ENCODE measurements at regions not wholly inside any gene's neighbourhood (a gene's known extent, or its start where the extent isn't known, plus 50 kb on each side); places are given as distances from the start of the nearest gene placed in this dataset.
A peak's percentile ranks its signal among the peaks of the same experiment; 100 is the strongest.
"Not testable (repeated sequence)": the region's sequence is repeated elsewhere in the genome, so short reads cannot be mapped to it uniquely, and the experiment has no call there.

DNA sequence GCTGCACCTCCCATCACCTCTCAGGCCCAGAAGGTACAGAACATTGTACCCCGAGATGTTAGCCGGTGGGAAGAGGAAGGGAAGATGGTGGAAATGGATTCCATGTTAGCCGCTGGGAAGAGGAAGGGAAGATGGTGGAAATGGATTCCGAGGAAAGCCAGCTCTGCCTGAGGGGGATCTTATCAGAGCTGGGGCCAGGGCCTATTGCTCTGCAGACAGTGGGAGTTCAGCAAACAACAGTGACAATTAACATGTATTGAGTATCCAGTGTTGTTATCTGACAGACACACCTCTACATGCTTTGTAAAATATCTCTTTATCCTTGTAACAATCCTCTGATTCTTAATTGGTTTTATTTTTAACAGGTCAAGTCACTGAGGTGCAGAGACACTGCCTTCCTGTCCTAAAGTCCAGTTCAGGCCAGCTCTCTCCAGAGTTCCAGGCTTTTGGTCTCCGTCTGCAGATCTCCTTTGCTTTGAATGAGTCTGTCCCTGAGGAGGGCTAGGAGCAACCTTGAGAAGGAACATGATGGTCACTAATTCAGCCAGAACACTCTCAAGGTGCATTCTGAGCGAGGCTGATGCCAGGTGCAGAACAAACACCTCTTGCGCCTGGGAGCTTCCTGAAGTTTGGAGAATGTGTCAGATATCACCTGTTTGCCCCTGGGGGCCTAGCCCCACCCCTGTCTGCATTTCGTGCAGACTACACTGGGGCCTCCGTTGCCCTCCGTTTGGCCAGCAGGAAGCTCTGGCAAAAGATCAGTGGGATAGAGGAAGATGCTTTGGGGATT, 82.4 kb upstream of the PODXL start:
- H3K27ac ChIP-seq, result peak overlapping the region; percentile 66
- ChIA-PET POLR2A (ENCODE audit: unreplicated experiment) (interaction anchor here (0.7 kb wide), 1 partner anchor 14 kb away, joined by 3 read pairs; no protein-coding TSS in a partner anchor), CTCF (no interaction called here)
- peak overlapping the region; percentile 9; the same call in 1 of the 2 replicates for H3K4me3 ChIP-seq
- intact Hi-C loops (cut with micrococcal nuclease; ENCODE audit: unreplicated experiment), result no loop called here
- peaks cover 34% of the 10 kb centered on the region for H3F3A ChIP-seq (ENCODE audit: insufficient read depth, low read depth)
- H3K27me3 ChIP-seq (ENCODE audit: insufficient read depth, low read depth), result no peaks in the 10 kb centered on the region
- peak; percentile 53 to 85 for DNase-seq
- H3K79me2 ChIP-seq (ENCODE audit: low read depth), result no peaks in the 10 kb centered on the region
- H4K20me1 ChIP-seq (ENCODE audit: insufficient read depth), result no peaks in the 10 kb centered on the region
- H2AFZ ChIP-seq, result peak overlapping the region; percentile 56
- no TSS peak for BruUV-seq (replicated peaks)
- H3K9me2 ChIP-seq (ENCODE audit: insufficient read depth), result no peaks in the 10 kb centered on the region
- H3K4me1 ChIP-seq (replicated peaks; ENCODE audit: insufficient read depth), result peaks cover 44% of the 10 kb centered on the region
- H3K36me3 ChIP-seq (ENCODE audit: low read depth), result no peaks in the 10 kb centered on the region
- H3K4me2 ChIP-seq, result peak overlapping the region; percentile 63
- no peaks in the 10 kb centered on the region for H3K9me3 ChIP-seq (ENCODE audit: insufficient read depth, low read depth)
- TF ChIP-seq CTCF (conservative IDR thresholded peaks at IDR 0.05) (no peak), EZH2 (IDR thresholded peaks at IDR 0.05; ENCODE audit: low read depth) (no peak)

DNA sequence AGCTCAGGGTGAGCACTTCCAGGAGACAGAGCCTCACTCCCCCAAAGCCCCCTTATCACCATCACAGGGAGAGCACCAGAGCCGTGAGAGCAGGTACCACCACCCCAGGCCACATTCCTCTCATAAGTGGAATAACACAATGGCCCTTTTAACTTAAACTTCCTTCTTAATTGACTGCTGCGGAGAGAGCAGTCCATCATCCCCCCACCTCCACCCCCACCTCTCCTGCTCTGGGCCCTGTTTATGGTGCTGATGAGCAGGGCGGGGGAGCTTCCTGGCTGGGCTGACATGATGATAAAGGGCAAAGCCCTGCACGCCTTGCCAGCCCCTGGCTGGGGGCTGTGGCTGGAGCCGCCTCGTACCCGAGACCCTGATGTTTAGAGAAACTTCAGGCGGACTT, 81.4 kb upstream of the PODXL start:
- no peak for DNase-seq
- H3K27me3 ChIP-seq (ENCODE audit: insufficient read depth, low read depth), result no peaks in the 10 kb centered on the region
- H4K20me1 ChIP-seq (ENCODE audit: insufficient read depth), result no peaks in the 10 kb centered on the region
- no peak overlapping the region for H3K27ac ChIP-seq
- CTCF ChIA-PET, result no interaction called here
- no peak overlapping the region for H2AFZ ChIP-seq
- H3K9me2 ChIP-seq (ENCODE audit: insufficient read depth), result no peaks in the 10 kb centered on the region
- no peak overlapping the region for H3K4me3 ChIP-seq
- peaks cover 42% of the 10 kb centered on the region for H3F3A ChIP-seq (ENCODE audit: insufficient read depth, low read depth)
- POLR2A ChIA-PET (ENCODE audit: unreplicated experiment), result no interaction called here
- intact Hi-C loops (cut with micrococcal nuclease; ENCODE audit: unreplicated experiment), result no loop called here
- no TSS peak for BruUV-seq (replicated peaks)
- no peaks in the 10 kb centered on the region for H3K9me3 ChIP-seq (ENCODE audit: insufficient read depth, low read depth)
- no peak overlapping the region for H3K4me2 ChIP-seq
- peaks cover 52% of the 10 kb centered on the region for H3K4me1 ChIP-seq (replicated peaks; ENCODE audit: insufficient read depth)
- H3K36me3 ChIP-seq (ENCODE audit: low read depth), result no peaks in the 10 kb centered on the region
- TF ChIP-seq EZH2 (IDR thresholded peaks at IDR 0.05; ENCODE audit: low read depth), result no peak
- no peak for TF ChIP-seq CTCF (conservative IDR thresholded peaks at IDR 0.05)
- no peaks in the 10 kb centered on the region for H3K79me2 ChIP-seq (ENCODE audit: low read depth)

DNA sequence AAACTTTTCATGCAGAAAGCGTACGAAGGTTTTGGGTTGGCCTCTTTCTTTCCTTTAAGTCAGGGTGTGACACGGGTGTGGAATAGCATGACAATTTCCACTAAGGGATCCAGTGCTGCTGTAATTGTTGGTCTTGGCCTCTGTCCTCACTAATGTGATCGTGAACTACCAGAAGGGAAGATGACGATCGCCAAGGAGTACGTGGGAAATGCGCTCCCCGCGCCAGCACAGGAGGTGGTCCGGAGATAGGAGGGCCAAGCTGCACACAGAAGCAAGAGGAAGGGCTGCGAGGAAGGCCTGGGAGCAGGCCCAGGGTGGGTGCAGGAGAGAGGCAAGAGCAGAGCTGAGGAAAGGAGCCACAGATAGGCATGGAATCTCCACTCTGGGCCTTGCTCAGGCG, 79.7 kb upstream of the PODXL start:
- intact Hi-C loops (cut with micrococcal nuclease; ENCODE audit: unreplicated experiment), result no loop called here
- no peak overlapping the region for H3K4me3 ChIP-seq
- CTCF ChIA-PET, result no interaction called here
- no peaks in the 10 kb centered on the region for H4K20me1 ChIP-seq (ENCODE audit: insufficient read depth)
- no peaks in the 10 kb centered on the region for H3K79me2 ChIP-seq (ENCODE audit: low read depth)
- no peak overlapping the region for H3K27ac ChIP-seq
- H3K27me3 ChIP-seq (ENCODE audit: insufficient read depth, low read depth), result no peaks in the 10 kb centered on the region
- H3K36me3 ChIP-seq (ENCODE audit: low read depth), result no peaks in the 10 kb centered on the region
- H3K9me2 ChIP-seq (ENCODE audit: insufficient read depth), result no peaks in the 10 kb centered on the region
- H2AFZ ChIP-seq, result no peak overlapping the region
- peaks cover 50% of the 10 kb centered on the region for H3F3A ChIP-seq (ENCODE audit: insufficient read depth, low read depth)
- H3K4me2 ChIP-seq, result no peak overlapping the region
- POLR2A ChIA-PET (ENCODE audit: unreplicated experiment), result no interaction called here
- H3K9me3 ChIP-seq (ENCODE audit: insufficient read depth, low read depth), result no peaks in the 10 kb centered on the region
- no TSS peak for BruUV-seq (replicated peaks)
- TF ChIP-seq EZH2 (IDR thresholded peaks at IDR 0.05; ENCODE audit: low read depth) (no peak), CTCF (conservative IDR thresholded peaks at IDR 0.05) (no peak)
- no peak for DNase-seq
- peaks cover 70% of the 10 kb centered on the region for H3K4me1 ChIP-seq (replicated peaks; ENCODE audit: insufficient read depth)

DNA sequence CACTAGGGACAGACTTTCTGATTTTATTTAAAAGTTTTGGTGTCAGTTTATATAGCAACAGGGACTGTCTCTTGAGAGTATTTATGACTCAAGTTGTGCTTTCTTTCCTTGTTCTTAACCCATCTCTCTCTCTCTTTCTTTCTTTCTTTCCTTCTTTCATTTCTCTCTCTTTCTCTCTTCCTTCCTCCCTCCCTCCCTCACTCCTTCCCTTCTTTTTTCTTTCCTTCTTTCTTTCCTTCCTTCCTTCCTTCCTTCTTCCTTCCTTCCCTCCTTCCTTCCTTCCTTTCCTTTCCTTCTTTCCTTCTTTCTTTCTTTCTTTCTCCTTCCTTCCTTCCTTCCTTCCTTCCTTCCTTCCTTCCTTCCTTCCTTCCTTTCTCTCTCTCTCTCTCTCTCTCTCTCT, 77.8 kb upstream of the PODXL start:
- H3K4me3 ChIP-seq; H3K79me2 ChIP-seq (ENCODE audit: low read depth); H3K27me3 ChIP-seq (ENCODE audit: insufficient read depth, low read depth); H4K20me1 ChIP-seq (ENCODE audit: insufficient read depth); H3K9me3 ChIP-seq (ENCODE audit: insufficient read depth, low read depth); H3K9me2 ChIP-seq (ENCODE audit: insufficient read depth); BruUV-seq (replicated peaks); H2AFZ ChIP-seq; DNase-seq; intact Hi-C loops (cut with micrococcal nuclease; ENCODE audit: unreplicated experiment); H3K36me3 ChIP-seq (ENCODE audit: low read depth): not testable (repeated sequence)
- peaks cover 77% of the 10 kb centered on the region for H3K4me1 ChIP-seq (replicated peaks; ENCODE audit: insufficient read depth)
- H3F3A ChIP-seq (ENCODE audit: insufficient read depth, low read depth), result peaks cover 47% of the 10 kb centered on the region
- ChIA-PET POLR2A (ENCODE audit: unreplicated experiment) (interaction anchor here (0.6 kb wide), 1 partner anchor 1618 kb away, joined by 4 read pairs; no protein-coding TSS in a partner anchor), CTCF (interaction anchor here (0.6 kb wide), 1 partner anchor 12 kb away, joined by 5 read pairs; no protein-coding TSS in a partner anchor)
- peak overlapping the region; percentile 30 for H3K4me2 ChIP-seq
- H3K27ac ChIP-seq, result peak overlapping the region; percentile 92
